ENCODE measurements at regions not wholly inside any gene's neighbourhood (a gene's known extent, or its start where the extent isn't known, plus 50 kb on each side); places are given as distances from the start of the nearest gene placed in this dataset.
"Not testable (repeated sequence)": the region's sequence is repeated elsewhere in the genome, so short reads cannot be mapped to it uniquely, and the experiment has no call there.

DNA sequence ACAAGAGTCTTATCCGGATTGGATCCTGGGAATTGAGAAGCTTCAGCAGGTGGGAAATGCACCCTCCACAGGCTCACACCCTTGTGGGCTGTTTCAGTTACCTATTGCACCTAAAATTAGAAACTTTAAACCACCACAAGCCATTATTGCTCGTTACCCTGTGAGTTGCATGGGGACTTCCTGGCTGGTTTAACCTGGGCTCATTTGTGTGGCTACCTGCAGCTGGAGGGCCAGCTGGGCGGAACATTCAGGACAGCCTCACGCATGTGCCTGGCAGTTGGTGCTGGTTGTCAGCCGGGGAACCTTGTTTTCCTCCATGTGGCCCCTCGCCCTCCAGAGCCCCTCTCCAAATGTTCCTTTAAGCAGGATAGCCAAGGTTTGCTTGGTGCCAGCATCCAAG lies 118.5 kb upstream of the DEFB108B start:
- not testable (repeated sequence) for DNase-seq (ENCODE audit: low read depth in 4 of 4, low spot score in 1 of 4)

DNA sequence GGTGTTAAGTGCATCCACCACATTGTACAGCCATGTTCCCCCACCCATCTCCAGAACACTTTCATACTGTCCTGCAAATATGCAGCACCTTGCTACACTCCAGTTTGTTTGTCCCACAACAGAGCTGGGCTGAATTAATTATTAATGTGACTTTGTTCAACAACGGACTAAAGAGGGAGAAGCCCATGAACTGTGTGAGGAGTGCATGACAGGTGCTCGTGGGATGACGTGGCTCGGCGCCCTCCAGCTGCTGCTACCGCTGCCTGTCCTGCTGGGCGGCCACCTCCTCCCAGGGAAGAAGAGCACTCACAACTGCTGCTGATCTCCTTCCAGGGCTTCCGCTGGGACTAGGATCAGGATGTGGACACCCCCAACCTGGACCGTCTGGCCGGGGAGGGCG lies 111.2 kb upstream of the DEFB108B start:
- DNase-seq (ENCODE audit: low read depth in 4 of 4, low spot score in 1 of 4), result not testable (repeated sequence)

DNA sequence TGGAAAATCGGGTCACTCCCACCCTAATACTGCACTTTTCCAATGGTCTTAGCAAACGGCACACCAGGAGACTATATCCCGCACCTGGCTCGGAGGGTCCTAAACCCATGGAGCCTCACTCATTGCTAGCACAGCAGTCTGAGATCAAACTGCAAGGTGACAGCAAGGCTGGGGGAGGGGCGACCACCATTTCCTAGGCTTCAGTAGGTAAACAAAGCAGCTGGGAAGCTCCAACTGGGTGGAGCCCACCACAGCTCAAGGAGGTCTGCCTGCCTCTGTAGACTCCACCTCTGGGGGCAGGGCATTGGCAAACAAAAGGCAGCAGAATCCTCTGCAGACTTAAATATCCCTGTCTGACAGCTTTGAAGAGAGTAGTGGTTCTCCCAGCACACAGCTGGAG lies 109.0 kb upstream of the DEFB108B start:
- DNase-seq (ENCODE audit: low read depth in 4 of 4, low spot score in 1 of 4), result not testable (repeated sequence)

DNA sequence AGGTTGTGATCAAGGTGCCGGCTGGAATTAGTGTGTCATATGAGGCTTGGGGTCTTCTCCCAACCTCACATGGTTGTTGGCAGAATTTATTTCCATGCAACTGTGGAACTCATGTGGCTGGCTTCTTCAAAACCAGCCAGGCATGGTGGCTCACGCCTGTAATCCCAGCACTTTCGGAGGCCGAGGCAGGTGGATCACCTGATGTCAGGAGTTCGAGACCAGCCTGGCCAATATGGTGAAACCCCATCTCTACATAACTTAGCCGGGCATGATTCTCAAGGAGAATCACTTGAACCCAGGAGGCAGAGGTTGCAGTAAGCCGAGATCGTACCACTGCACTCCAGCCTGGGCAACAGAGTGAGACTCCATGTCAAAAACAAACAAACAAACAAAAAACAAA lies 102.3 kb upstream of the DEFB108B start:
- DNase-seq (ENCODE audit: low read depth in 4 of 4, low spot score in 1 of 4), result not testable (repeated sequence)

DNA sequence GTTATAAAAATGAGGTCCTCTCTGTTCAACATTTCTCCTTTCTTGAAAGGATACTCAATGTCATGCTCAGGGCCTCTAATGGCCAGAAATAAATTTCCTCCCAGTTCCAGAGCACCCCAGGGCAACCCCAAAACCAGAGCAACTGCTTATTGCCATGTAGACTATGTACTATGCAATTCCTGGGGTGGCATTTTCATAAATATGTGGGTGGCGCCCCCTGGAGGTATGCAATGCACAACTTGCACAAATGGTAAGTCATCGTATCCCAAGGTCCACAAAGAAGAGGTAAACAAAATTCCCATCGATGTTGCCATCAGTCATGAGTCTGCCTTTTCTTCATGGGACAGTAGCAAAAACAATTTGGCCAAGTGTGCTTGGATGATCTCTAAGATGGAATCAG lies 98.6 kb upstream of the DEFB108B start:
- DNase-seq (ENCODE audit: low read depth in 4 of 4, low spot score in 1 of 4), result peak in 1 of 4 experiments; percentile 1

DNA sequence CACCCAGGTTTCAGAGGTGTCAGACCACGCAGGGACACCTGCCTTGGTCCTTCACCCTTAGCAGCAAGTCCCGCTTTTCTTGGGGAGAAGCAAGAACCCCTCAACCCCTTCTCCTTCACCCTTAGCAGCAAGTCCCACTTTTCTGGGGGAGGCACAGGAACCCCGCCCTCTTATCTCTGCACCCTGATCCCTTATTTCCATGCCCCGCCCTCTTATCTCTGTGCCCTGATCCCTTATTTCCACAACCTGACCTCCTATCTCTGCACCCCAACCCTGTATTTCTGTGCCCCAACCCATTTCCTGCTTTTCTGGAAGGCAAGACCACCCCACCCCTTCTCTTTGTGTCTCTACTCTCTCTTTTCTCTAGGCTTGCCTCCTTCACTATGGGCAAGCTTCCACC lies 94.7 kb upstream of the DEFB108B start:
- not testable (repeated sequence) for DNase-seq (ENCODE audit: low read depth in 4 of 4, low spot score in 1 of 4)

DNA sequence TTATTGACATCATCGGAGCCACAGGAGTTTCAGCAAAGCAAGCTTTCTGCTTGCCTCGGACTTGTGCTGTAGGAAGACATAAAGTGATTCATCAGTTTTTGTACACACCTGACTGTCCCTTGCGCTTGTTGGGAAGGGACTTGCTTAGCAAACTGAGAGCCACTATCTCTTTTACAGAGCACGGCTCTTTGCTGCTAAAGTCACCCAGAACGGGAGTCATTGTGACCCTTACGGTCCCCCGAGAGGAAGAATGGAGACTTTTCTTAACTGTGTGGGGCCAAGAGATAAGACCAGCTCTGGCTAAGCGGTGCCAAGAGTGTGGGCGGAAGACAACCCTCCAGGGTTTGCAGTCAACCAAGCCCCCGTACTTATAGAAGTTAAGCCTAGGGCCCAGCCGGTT lies 89.6 kb upstream of the DEFB108B start:
- not testable (repeated sequence) for DNase-seq (ENCODE audit: low read depth in 4 of 4, low spot score in 1 of 4)

DNA sequence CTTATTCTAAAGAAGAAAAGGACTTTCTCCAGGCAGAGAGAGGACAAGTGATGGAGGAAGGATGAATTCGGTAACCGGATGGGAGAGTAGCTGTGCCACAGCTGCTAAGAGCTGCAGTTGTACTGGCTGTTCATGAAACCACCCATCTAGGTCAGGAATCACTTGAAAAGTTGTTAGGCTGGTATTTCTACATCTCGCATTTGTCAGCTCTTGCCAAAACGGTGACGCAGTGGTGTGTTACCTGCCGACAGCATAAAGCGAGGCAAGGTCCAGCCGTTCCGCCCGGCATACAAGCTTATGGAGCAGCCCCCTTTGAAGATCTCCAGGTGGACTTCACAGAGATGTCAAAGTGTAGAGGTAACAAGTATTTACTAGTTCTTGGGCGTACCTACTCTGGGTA lies 87.3 kb upstream of the DEFB108B start:
- DNase-seq (ENCODE audit: low read depth in 4 of 4, low spot score in 1 of 4), result not testable (repeated sequence)

DNA sequence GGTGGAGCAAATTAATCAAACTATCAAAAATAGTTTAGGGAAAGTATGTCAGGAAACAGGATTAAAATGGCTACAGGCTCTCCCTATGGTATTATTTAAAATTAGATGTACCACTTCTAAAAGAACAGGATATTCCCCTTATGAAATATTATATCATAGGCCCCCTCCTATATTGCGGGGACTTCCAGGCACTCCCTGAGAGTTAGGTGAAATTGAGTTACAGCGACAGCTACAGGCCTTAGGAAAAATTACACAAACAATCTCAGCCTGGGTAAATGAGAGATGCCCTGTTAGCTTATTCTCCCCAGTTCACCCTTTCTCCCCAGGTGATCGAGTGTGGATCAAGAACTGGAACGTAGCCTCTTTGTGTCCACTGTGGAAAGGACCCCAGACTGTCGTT lies 86.7 kb upstream of the DEFB108B start:
- not testable (repeated sequence) for DNase-seq (ENCODE audit: low read depth in 4 of 4, low spot score in 1 of 4)

DNA sequence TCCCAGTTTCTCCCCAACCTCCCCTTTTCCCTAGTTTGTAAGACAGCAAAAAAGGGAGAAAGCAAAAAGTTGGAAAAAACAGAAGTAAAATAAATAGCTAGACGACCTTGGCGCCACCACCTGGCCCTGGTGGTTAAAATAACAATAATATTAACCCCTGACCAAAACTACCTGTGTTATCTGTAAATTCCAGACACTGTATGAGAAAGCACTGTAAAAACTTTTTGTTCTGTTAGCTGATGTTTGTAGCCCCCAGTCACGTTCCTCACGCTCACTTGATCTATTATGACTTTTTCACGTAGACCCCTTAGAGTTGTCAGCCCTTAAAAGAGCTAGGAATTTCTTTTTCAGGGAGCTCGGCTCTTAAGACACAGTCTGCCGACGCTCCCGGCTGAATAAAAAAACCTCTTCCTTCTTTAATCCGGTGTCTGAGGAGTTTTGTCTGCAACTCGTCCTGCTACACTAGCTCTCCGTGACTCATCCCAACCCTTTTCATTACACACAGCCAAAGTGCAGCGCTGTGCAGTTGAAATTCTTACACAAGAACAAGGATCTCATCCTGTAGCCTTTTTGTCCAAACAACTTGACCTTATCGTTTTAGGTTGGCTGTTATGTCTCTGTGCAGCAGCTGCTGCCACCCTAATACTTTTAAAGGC lies 83.9 kb upstream of the DEFB108B start:
- DNase-seq (ENCODE audit: low read depth in 4 of 4, low spot score in 1 of 4), result not testable (repeated sequence)

DNA sequence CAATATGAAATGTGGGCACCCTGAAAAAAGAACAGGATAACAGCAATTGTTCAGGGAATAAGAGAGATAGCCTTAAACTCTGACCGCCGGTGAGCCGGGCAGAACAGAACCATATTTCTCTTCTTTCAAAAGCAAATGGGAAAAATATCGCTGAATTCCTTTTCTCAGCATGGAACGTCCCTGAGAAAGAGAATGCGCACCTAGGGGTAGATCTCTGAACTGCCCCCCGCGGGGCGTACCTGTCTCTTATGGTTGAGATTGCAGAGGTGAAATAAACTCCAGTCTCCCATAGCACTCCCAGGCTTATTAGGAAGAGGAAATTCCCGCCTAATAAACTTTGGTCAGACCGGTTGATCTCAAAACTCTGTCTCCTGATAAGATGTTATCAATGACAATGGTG lies 82.1 kb upstream of the DEFB108B start:
- DNase-seq (ENCODE audit: low read depth in 4 of 4, low spot score in 1 of 4), result not testable (repeated sequence)

DNA sequence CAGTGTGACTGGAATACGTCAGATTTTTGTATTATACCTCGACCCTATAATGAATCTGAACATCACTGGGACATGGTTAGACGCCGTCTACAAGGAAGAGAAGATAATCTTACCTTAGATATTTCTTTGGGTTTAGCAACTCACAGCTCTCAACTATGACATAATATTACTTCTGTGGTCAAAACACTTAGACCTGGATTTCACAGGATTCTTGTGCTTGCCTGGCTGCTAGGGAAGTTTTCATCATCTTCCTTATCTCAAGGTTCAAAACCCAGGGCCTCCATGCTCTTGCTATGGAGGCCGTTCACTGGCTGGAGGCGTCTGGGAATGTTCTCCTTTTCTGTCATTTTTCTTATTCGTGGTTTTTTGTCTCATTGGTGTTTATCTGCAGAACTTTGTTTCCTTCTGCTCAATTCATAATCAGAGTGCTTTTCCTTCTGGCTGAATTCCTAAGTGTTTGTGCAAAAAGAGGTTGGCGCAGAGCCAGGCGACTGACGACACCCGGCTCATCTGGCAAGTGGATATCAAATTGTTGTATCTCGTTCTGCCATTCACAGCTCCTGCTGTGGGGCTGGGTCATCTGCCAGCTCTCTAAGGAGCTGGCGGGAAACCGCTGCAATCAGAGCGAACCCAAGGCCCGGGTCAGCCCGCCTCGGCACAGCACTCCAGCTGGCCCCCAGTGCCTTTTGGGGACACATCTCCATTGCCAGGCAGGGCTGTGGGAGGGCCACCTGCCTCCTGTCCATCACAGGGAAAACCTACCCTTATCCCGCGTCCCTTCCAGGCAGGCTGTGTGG lies 68.1 kb upstream of the DEFB108B start:
- DNase-seq (ENCODE audit: low read depth in 4 of 4, low spot score in 1 of 4), result not testable (repeated sequence)

DNA sequence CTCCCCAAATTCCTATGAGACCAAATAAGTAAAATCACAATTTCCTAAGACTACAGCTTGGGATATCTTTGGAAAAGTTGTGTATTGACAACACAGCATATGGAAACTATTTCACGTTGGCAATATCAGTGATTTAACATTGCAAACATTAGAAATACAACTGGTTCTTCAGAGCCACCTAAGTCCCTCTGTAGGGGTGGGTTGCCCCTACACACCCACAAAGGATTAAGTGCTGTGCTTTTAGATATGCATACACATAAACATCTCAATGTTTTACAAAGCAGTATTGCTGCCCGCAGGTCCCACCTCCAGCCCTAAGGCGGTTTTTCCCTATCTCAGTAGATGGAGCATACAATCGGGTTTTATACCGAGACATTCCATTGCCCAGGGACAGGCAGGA lies 66.0 kb upstream of the DEFB108B start:
- DNase-seq (ENCODE audit: low read depth in 4 of 4, low spot score in 1 of 4), result not testable (repeated sequence)

DNA sequence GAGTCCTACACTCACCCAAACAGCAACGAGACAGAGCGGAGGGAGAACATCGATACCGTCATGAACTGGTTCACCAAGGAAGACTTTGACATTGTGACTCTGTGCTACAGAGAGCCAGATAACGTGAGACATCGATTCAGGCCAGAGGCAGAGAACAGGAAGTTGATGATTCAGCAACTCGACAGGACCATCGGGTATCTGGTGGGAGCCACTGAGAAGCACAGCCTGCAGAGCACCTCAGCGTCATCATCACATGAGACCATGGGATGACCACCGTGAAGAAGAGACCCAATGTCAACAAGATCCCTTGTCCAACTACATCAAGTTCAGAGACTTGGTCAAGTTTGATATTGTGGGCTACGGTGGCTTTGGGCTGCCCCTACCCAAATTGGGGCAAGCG lies 60.8 kb upstream of the DEFB108B start:
- DNase-seq (ENCODE audit: low read depth in 4 of 4, low spot score in 1 of 4), result not testable (repeated sequence)

DNA sequence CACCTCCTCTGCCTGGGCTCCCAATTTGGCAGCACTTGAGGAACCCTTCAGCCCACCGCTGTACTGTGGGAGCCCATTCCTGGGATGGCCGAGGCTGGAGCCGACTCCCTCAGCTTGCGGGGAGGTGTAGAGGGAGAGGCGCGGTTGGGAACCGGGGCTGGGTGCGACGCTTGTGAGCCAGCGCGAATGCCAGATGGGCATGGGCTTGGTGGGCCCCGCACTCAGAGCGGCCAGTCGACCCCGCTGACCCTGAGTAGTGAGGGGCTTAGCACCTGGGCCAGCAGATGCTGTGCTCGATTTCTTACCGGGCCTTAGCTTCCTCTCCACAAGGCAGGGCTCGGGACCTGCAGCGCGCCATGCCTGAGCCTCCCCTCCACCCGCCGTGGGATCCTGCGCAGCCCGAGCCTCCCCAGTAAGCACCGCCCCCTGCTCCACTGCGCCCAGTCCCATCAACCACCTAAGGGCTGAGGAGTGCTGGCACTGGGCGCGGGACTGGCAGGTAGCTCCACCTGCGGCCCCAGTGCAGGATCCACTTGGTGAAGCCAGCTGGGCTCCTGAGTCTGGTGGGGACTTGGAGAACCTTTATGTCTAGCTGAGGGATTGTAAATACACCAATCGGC lies 58.3 kb upstream of the DEFB108B start:
- no peak for DNase-seq (ENCODE audit: low read depth in 4 of 4, low spot score in 1 of 4)

DNA sequence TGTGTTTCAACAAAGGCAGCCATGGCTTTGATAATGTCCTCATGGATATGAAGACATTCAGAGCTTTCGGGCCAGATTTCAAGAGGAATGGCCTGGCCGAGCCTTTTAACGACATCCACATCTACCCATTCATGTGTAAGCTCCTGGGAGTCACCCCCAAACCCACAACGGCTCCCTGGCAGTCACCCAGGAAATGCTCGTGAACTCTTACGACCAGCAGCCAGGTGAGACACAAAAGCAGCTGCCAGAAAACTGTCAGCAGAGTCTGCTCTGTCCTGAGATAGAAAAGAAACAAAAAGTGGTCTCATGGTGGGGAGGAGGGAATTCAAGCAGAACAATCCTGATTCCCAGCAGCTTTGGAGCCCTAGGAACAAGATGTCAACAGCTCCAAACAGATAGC lies 52.9 kb upstream of the DEFB108B start:
- DNase-seq (ENCODE audit: low read depth in 4 of 4, low spot score in 1 of 4), result not testable (repeated sequence)

DNA sequence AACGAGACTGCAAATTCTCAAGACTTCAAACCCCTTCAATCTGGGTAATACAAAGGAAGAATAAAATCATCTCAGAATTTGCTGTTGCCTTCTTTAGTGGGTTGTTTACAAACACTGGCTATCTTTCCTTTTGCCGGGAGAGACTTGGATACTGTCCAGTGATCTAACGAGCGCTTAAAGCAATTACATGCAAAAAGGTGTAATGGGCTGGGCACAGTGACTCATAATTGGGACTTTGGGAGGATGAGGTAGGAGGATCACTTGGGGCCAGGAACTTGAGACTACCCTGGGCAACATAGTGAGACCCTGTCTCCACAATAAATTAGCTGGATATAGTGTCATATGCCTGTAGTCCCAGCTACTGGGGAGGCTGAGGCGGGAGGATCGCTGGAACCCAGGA lies 52.2 kb upstream of the DEFB108B start:
- DNase-seq (ENCODE audit: low read depth in 4 of 4, low spot score in 1 of 4), result not testable (repeated sequence)

DNA sequence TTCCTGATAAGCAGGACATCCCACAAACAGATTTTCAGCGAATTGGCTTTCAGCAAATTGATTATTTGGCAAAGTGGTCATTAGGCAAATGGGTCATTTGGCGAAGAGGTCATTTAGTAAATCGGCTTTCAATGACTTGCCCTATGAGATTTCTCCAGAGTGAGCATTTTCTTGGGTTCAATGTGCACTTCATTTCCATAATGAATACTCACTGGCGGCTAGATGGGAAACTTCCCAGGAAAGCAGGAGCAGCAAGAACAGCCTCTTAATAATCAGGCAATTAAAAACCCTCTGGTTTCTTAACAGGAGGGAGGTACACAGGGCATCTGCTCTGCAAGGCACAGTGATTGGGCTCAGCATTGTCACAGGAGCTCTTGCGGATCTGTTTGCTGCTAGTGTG lies 51.5 kb upstream of the DEFB108B start:
- not testable (repeated sequence) for DNase-seq (ENCODE audit: low read depth in 4 of 4, low spot score in 1 of 4)

DNA sequence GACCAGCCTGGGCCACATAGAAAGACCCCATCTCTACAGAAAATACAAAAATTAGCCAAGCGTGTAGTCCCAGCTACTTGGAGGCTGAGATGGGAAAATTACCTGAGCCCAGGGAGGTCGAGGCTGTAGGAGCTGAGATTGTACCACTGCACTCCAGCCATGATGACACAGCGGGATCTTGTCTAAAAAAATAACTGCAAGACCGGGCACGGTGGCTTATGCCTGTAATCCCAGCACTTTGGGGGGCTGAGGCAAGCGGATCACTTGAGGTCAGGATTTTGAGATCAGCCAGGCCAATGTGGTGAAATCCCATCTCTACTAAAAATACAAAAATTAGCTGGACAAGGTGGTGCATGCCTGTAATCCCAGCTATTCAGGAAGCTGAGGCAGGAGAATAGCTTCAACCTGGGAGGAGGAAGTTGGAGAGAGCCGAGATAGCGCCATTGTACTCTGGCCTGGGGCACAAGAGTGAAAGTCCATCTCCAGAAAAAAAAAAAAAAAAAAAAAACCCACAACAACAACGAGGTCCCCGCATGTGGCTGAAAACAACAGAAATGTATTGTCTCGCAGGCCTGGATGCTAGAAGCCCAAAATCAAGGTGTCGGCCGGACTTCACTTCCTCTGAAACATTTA lies 50.7 kb upstream of the DEFB108B start:
- not testable (repeated sequence) for DNase-seq (ENCODE audit: low read depth in 4 of 4, low spot score in 1 of 4)

DNA sequence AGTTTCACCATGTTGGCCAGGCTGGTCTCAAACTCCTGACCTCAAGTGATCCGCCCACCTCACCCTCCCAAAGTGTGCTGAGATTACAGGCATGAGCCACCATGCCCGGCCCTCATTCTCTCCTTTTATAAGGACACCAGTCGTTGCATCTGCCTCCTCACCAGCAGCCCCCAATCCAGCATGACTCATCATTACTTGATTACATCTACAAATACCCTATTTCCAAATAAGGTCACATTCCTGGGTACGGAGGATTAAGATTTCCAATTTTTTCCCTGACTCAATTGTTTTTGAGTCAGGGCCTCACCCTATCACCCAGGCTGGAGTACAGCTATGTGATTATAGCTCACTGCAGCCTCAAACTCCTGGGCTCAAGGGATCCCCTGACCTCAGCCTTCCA lies 49.8 kb upstream of the DEFB108B start:
- not testable (repeated sequence) for DNase-seq (ENCODE audit: low read depth in 4 of 4, low spot score in 1 of 4)
